NCI-H1105 (cell line): ENCODE measurements at regions not wholly inside any gene's neighbourhood (a gene's known extent, or its start where the extent isn't known, plus 50 kb on each side); places are given as distances from the start of the nearest gene placed in this dataset.
"Not testable (repeated sequence)": the region's sequence is repeated elsewhere in the genome, so short reads cannot be mapped to it uniquely, and the experiment has no call there.

Experiments
- DNase-seq: peaks from one replicate; lab custom pipeline; 2025; lab: John Stamatoyannopoulos, UW

- no peak for DNase-seq
Observed at GRCh38 chr10:63077800-63078199, 55.3 kb upstream of the NRBF2 start.

- no peak for DNase-seq
Observed at GRCh38 chr10:63072951-63073350, 60.2 kb upstream of the NRBF2 start.

- peak; percentile 8 for DNase-seq
Observed at GRCh38 chr10:63071145-63071544, 62.0 kb upstream of the NRBF2 start.

GRCh38 chr10:63069318-63069717, 63.8 kb upstream of the NRBF2 start:
- DNase-seq, result no peak

- no peak for DNase-seq
Observed at GRCh38 chr10:63068246-63068645, 64.9 kb upstream of the NRBF2 start.

- no peak for DNase-seq
Observed at GRCh38 chr10:63066606-63067005, 66.5 kb upstream of the NRBF2 start.

GRCh38 chr10:63064706-63065105, 68.4 kb upstream of the NRBF2 start:
- DNase-seq, result no peak

GRCh38 chr10:63058236-63058635, 74.9 kb upstream of the NRBF2 start:
- no peak for DNase-seq

- DNase-seq, result no peak
Observed at GRCh38 chr10:63057509-63057908, 75.6 kb upstream of the NRBF2 start.

GRCh38 chr10:63055705-63056104, 77.4 kb upstream of the NRBF2 start:
- no peak for DNase-seq

- no peak for DNase-seq
Observed at GRCh38 chr10:63054889-63055611, 78.1 kb upstream of the NRBF2 start.

- DNase-seq, result no peak
Observed at GRCh38 chr10:63052083-63052482, 81.0 kb upstream of the NRBF2 start.

GRCh38 chr10:63042256-63042655, 90.9 kb upstream of the NRBF2 start:
- no peak for DNase-seq

GRCh38 chr10:63033616-63034185, 99.4 kb upstream of the NRBF2 start:
- DNase-seq, result not testable (repeated sequence)

- DNase-seq, result no peak
Observed at GRCh38 chr10:63030536-63030935, 102.6 kb upstream of the NRBF2 start.

GRCh38 chr10:63027531-63027930, 105.6 kb upstream of the NRBF2 start:
- no peak for DNase-seq

- no peak for DNase-seq
Observed at GRCh38 chr10:63021225-63021624, 111.9 kb upstream of the NRBF2 start.

GRCh38 chr10:63013755-63014154, 119.4 kb upstream of the NRBF2 start:
- DNase-seq, result no peak

- DNase-seq, result no peak
Observed at GRCh38 chr10:63012623-63013022, 120.5 kb upstream of the NRBF2 start.

- DNase-seq, result no peak
Observed at GRCh38 chr10:63010203-63010602, 122.9 kb upstream of the NRBF2 start.

- no peak for DNase-seq
Observed at GRCh38 chr10:63008491-63008890, 124.6 kb upstream of the NRBF2 start.

- no peak for DNase-seq
Observed at GRCh38 chr10:63007112-63007511, 126.0 kb upstream of the NRBF2 start.

- DNase-seq, result no peak
Observed at GRCh38 chr10:63005246-63005645, 127.9 kb upstream of the NRBF2 start.
